Lower leg skin (tissue), 4 donors: ENCODE measurements at regions not wholly inside any gene's neighbourhood (a gene's known extent, or its start where the extent isn't known, plus 50 kb on each side); places are given as distances from the start of the nearest gene placed in this dataset.

ENCODE experiments used
- DNase-seq, 2 donors: peaks; one replicate each; pipeline ENCODE4 v3.0.0-alpha.2; 2019; ENCODE audit warnings: low spot score in 2 of 2
- H3K4me3 ChIP-seq: fragments of 200-600 bp; sonication (generic); 2 replicates; pipeline ENCODE4 v1.5.1; 2017; ENCODE audit warnings: mild to moderate bottlenecking, low read depth; ENCODE audit not compliant: poor library complexity, severe bottlenecking
- POLR2A ChIP-seq, 2 donors: fragments of 450-650 bp; IDR thresholded peaks; one replicate each; pipeline ENCODE4 v1.6.1; 2016 to 2017; ENCODE audit warnings: antibody characterized with exemption in 2 of 2, mild to moderate bottlenecking in 1 of 2, moderate library complexity in 1 of 2
- WGBS, 2 donors: methylation state at CpG; one replicate each; pipeline ENCODE4 v1.1.5; 2018; 5-methylcytosine and 5-hydroxymethylcytosine counted together
- intact Hi-C: fragments of 100-400 bp; cut with DNase I; formaldehyde crosslinking; loops from one replicate; pipeline ENCODE4 v1.15.0; 2023; ENCODE audit warnings: low total_unique reads
- TF ChIP-seq, protein P1 (sequence below), 3 donors: fragments of 450-650 bp; IDR thresholded peaks; one replicate each; pipeline ENCODE4 v1.5.1; 2016; ENCODE audit warnings: antibody characterized with exemption in 3 of 3, mild to moderate bottlenecking in 3 of 3, moderate library complexity in 2 of 3

DNA sequence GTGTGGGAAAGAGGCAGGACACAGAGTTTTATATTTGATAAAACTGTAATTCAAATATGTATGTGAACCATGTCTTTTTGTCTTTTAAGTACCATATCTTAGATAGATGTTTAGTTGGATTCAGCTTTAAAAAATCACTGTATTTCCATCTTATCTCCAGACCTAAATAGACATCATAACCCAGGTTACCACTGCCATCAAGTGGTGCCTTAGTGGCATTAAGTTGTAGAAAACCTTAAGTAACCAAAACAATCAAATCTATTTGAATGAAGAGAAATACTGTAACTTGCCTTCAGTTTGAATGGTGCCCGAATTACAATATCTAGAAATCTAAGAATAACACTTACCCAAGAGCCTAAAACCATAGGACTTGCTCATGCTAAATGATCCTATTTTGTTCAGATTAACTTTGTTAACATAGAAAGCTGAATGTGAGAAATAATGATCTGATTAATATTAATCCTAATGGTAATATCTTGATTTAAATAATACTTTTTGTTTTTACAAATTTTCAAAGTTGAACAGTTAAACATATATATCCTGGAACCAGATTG, 92.5 kb upstream of the MAP2 start:
- WGBS, 2 donors: 16 to 22% methylated on average over 1 of the region's 1 CpG
- DNase-seq: no peak
- intact Hi-C loops: loop anchor here (10.0 kb wide), 2 partner anchors 93 to 243 kb away; partner anchors contain the start of gene MAP2
- no peak for TF ChIP-seq POLR2A (IDR thresholded peaks at IDR 0.05)
- TF ChIP-seq, protein P1, sequence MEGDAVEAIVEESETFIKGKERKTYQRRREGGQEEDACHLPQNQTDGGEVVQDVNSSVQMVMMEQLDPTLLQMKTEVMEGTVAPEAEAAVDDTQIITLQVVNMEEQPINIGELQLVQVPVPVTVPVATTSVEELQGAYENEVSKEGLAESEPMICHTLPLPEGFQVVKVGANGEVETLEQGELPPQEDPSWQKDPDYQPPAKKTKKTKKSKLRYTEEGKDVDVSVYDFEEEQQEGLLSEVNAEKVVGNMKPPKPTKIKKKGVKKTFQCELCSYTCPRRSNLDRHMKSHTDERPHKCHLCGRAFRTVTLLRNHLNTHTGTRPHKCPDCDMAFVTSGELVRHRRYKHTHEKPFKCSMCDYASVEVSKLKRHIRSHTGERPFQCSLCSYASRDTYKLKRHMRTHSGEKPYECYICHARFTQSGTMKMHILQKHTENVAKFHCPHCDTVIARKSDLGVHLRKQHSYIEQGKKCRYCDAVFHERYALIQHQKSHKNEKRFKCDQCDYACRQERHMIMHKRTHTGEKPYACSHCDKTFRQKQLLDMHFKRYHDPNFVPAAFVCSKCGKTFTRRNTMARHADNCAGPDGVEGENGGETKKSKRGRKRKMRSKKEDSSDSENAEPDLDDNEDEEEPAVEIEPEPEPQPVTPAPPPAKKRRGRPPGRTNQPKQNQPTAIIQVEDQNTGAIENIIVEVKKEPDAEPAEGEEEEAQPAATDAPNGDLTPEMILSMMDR (IDR thresholded peaks at IDR 0.05): no peak
- no peak overlapping the region for H3K4me3 ChIP-seq

DNA sequence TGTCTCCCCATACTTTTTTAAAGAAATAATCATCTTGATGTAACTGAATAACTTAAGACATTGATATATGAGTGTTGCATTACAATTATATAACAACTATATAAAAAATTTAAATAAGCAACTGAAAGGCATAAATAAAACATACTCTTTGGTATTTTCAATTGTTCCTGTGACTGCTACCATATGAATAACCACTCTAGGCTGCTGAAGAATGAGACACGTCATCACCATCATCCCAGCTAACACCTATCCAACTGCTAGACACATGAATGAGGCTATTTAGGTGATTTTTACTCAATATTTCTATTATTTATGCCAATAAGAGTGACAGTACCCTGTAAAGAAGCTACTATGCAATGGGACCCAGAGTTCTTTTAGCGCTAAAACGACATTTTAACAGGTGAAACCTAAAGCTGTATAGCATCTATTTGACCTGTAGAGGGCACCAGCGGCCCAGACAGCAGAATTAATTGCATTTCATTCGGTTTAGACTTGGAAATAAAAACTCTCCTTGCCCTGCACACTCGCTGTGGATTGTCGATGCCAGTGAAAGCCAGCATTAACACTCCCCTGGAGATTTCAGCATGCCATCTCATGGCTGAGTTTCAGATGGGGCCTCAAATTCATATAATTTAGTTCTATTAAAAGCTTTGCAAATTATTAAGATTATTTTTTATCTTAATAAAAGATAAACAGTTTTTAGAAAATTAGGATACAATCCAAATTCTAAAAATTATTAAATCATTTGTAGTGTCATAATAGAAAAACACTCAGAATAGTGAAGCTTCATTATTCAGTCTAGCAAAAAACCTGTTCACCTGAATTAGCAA, 89.4 kb upstream of the MAP2 start:
- intact Hi-C loops: loop anchor here (10.0 kb wide), 2 partner anchors 90 to 240 kb away; partner anchors contain the start of gene MAP2
- H3K4me3 ChIP-seq: no peak overlapping the region
- peak in 1 of 2 donors; percentile 19 for DNase-seq
- no peak for TF ChIP-seq POLR2A (IDR thresholded peaks at IDR 0.05)
- TF ChIP-seq, protein P1 (IDR thresholded peaks at IDR 0.05): peak in 1 of 3 donors; percentile 41
- WGBS, 2 donors: 10 to 14% methylated on average over 7 of the region's 7 CpGs

DNA sequence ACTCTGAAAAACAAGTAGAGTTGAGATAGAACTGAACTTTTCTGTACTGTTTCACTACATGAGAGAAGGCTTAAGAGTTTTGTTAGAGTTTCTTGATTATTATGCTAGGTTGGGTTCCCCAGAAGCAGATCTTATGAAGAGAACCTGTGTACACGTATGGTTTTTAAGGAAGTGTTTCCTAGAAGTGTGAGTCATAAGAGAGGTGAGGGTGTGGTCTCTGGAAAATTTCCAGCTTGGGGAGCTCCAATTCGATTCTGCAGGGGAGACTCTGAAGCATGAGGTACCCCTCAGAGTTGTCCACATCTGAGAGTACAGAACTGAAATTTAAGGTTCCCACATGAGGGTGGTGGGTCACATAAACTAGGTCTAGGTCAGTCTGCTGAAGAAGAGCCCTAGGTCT, 83.3 kb upstream of the MAP2 start:
- no peak overlapping the region for H3K4me3 ChIP-seq
- TF ChIP-seq, protein P1 (IDR thresholded peaks at IDR 0.05): no peak
- TF ChIP-seq POLR2A (IDR thresholded peaks at IDR 0.05): no peak
- intact Hi-C loops: no loop called here
- no peak for DNase-seq
- WGBS, 2 donors: 19 to 32% methylated on average over 2 of the region's 2 CpGs

DNA sequence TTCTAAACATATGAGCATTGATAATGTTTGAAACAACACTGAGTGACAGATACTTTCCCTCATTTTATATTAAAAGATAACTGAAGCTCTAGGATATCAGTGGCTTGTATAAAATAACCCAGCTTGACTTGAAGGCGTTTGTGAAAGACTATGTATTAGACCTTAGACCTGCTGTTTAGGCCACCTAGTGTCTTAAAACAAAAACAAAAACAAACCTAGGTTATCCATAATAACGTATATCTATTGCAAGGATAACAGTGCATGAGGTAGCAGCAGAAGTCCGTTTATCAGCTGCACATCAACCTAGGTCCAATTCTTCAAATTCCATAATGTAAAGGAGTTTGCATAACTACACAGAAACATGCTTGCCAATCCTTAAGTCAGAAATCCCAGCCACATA, 79.5 kb upstream of the MAP2 start:
- intact Hi-C loops: no loop called here
- no peak for TF ChIP-seq POLR2A (IDR thresholded peaks at IDR 0.05)
- TF ChIP-seq, protein P1 (IDR thresholded peaks at IDR 0.05): no peak
- no peak for DNase-seq
- 68 to 71% methylated on average over 3 of the region's 3 CpGs for WGBS, 2 donors
- no peak overlapping the region for H3K4me3 ChIP-seq

DNA sequence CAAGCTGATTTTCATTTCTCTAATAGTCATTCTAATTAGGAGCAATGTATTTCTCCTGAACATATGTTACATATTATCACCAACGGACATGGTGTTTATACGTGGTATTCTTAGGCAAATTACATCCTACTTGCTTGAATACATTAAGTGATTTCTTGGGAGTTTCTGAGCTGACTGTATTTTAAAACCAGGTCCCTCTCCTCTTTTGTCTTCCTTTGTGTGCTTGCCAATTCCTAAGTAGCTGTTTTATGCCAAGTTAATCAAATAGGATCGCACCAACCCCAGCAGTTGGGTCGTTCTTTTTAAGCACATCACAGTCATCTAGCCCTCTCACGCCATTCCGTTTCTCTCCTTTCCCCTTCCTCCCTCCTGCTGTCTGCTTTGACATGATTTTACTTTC, 75.4 kb upstream of the MAP2 start:
- TF ChIP-seq POLR2A (IDR thresholded peaks at IDR 0.05): no peak
- TF ChIP-seq, protein P1 (IDR thresholded peaks at IDR 0.05): no peak
- intact Hi-C loops: no loop called here
- no peak overlapping the region for H3K4me3 ChIP-seq
- 37 to 41% methylated on average over 6 of the region's 6 CpGs for WGBS, 2 donors
- DNase-seq: no peak
